GM12873 (cell line): ENCODE measurements at regions not wholly inside any gene's neighbourhood (a gene's known extent, or its start where the extent isn't known, plus 50 kb on each side); places are given as distances from the start of the nearest gene placed in this dataset.

Experiments used
- TF ChIP-seq, protein P1 (sequence below): IDR thresholded peaks from 2 replicates; pipeline ENCODE4 v1.5.1; 2012; ENCODE audit warnings: low read depth, mild to moderate bottlenecking, moderate library complexity, low read length, control low read depth; ENCODE audit not compliant: insufficient read depth; ENCODE audit errors: missing control alignments

DNA sequence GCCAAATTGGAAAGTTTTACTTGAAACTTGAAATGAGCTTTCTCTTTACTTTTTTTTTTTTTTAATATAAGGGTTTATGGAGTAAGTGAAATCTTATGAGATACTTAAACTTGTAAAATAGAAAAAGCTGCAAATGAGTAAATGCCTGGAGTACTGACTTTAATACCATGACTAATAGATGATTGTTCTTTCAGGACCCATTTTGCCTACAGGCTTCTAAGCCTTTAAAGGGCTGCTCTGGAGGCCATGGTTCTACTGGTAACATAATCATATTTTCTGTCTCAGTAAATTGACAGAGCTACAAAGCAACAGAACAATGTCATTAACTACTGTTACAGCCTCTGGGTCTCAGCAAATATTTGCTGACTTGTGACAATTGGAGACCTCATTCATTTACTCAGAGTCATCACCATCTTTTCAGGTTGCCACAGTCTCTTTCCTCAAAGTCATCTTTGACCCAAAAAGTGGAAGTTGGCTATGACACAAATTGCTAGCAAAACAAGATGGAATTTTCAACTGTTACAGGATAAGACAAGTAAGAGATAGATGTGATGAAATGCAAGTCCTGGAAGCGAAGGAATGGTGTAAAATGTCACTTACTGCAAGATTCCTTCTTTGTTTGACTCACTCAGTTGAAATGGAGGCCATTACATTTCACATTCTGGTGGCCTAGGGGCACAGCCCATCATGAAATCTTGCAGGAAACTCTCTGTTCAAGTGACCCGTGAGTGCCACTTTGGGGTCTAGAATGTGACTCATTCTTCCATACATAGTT is 132.7 kb downstream of the BTC start:
- TF ChIP-seq, protein P1, sequence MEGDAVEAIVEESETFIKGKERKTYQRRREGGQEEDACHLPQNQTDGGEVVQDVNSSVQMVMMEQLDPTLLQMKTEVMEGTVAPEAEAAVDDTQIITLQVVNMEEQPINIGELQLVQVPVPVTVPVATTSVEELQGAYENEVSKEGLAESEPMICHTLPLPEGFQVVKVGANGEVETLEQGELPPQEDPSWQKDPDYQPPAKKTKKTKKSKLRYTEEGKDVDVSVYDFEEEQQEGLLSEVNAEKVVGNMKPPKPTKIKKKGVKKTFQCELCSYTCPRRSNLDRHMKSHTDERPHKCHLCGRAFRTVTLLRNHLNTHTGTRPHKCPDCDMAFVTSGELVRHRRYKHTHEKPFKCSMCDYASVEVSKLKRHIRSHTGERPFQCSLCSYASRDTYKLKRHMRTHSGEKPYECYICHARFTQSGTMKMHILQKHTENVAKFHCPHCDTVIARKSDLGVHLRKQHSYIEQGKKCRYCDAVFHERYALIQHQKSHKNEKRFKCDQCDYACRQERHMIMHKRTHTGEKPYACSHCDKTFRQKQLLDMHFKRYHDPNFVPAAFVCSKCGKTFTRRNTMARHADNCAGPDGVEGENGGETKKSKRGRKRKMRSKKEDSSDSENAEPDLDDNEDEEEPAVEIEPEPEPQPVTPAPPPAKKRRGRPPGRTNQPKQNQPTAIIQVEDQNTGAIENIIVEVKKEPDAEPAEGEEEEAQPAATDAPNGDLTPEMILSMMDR = no peak

DNA sequence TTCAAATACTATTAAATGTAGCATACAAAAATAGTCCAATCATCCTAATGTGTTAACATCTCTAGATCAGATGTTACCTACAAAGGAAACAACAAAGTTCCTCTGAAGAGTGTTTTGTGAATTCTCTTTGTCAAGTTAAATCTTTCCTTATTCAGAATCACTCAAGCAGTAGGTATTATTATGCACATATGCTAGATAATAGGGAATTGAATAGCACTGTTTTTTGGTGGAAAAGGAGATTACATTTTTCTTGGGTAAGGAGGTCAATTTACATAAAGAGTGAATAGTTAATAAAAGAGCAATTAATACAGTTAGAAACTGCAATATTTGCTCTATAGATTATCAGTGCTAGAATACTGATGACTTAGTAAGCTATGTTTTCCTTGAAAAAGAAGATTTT is 130.7 kb downstream of the BTC start:
- TF ChIP-seq, protein P1 = no peak

DNA sequence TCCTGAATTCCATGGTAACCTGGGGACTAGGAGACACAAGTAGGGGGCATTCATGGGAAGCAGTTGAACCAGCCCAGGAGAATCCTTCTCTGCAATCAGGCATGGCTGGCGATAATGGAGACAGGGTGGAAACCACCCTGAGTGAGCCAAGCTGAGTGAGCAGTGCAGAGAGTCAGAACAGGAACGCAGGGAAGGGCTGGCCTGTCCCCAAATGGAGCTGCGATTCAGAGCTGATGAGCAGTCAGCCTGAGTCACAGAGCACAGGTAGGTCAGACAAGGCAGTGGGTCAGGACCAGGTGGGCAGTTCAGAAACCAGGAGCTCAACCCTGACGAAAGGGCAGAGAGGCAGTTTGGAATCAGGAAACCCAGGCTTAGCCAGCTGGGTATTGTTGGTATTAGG is 129.0 kb downstream of the BTC start:
- TF ChIP-seq, protein P1 = no peak

DNA sequence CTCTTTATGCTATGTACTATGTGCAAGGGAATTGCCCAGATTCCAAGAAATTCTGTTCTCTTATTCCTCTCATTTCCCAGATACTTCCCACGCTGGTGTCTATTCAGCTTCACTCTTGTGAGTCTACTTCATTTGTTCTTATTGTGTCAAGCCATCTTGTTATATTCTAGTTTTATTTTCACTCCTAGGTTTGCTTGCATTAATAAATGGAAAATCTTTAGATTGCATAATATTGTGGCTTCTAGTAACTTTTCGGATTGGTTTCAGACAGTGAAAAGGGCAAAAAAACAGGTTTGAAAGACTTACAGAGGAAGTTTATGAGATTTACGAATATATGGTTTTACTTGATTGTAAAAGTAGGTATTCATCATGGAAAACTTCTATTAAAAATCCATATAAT is 128.4 kb downstream of the BTC start:
- TF ChIP-seq, protein P1 = no peak

DNA sequence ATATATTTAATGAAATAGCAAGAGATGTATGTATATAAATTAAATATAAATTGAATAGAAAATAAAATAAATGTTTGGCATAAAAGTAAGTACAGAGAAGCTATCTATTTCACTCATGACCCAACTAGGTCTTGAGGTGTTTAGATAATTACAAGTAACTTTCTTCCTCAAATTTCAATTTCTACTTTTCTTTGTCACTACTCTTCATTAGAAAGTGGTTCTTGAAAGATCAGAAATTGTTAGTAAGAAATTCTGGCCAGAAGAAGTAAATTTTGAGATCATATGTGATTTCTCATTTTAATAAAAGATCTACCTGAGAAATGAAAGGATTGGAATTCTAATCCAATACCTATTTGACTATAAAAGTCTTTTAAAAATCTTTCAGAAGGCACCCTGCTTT is 126.9 kb downstream of the BTC start:
- TF ChIP-seq, protein P1 = no peak

DNA sequence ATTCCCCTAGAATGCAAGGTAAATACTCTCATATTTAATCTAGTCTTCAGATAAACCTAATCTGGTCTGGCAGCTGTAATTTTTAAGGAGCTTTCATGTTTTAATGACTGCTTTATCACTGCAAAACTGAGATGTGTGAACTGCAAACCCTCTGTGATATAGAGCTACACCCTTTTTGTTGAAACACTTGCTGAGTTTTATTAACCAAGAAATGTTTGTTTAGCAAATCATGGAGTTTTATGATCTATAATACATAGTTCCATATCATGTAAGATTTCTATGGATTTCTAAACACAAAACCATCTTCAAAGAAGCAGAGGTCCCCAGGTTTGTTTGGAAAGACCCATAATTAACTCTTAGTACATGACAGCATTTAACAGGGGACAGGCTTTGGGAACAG is 126.4 kb downstream of the BTC start:
- TF ChIP-seq, protein P1 = no peak

DNA sequence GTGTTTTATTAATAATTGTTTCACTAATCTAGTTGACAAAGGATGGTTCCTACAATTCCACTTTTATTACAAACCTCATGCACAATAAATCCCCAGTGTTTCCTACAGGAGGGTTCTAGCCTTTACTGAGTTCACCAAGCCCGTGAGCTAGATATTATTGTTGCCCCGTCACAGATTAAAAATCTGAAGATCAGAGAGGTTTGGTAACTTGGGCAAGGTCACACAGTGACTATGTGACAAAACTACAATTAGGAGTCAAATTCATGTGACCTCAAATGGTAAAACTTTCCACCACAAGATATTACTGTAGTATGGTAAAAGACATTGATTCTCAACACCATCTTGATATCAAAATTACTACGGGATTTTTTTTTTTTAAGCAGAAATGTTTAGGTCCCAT is 124.6 kb downstream of the BTC start:
- TF ChIP-seq, protein P1 = no peak

DNA sequence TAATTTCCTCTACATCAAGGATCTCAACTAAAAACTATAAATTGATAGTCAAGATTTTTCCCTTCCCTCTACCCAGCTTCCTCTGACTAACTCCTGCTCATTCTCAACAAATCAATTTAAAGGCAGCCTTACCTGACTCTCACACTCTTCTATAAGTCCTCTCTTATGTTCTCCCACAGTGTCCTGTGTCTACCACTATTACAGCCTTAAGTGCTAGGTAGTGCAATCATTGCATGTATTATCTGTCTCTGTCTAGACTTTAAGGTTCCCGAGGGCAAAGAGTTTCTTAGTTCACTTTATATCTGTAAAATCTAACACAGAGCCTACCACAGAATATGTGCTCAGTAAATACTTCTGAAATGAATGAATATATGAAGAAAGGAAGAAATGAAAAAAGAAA is 123.7 kb downstream of the BTC start:
- TF ChIP-seq, protein P1 = no peak
